ENCODE measurements at regions not wholly inside any gene's neighbourhood (a gene's known extent, or its start where the extent isn't known, plus 50 kb on each side); places are given as distances from the start of the nearest gene placed in this dataset.

DNA sequence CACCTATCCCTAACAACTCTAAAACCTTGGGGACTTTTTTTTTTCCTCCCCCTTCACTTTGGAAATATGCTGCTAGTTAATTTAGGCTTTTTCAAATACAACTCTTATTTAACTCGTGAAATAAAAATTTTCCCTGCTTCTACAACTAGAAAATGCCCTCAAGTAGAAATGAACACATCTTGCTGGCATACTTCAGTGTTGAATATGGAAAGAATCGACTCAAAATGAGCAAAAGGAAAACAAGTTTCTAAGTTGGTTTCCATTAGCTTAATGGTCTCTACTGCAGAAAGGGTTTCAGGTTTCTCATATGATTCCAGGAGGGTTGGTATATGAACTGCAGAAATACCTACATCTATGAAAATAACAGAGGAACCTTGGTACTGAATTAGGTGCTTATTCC, 118.3 kb upstream of the TMTC1 start:
- TF ChIP-seq RAD21 (IDR thresholded peaks at IDR 0.05; ENCODE audit: low read length) (no peak), SMC3 (IDR thresholded peaks at IDR 0.05; ENCODE audit: low read depth, low read length) (no peak)
